AG04450 (cell line): ENCODE measurements at regions not wholly inside any gene's neighbourhood (a gene's known extent, or its start where the extent isn't known, plus 50 kb on each side); places are given as distances from the start of the nearest gene placed in this dataset.

Experiments
- CTCF ChIA-PET: fragments of 300-600, 350-600 bp; formaldehyde crosslinking; extraction: SDS; loops from one replicate; lab custom pipeline; 2022; ENCODE audit warnings: antibody characterized with exemption, inconsistent platforms; lab: Charles Lee
- POLR2A ChIA-PET: fragments of 350-600 bp; formaldehyde crosslinking; extraction: SDS; loops from one replicate; lab custom pipeline; 2021; ENCODE audit warnings: antibody characterized with exemption, inconsistent platforms; lab: Yijun Ruan, JAX
- DNase-seq: peaks from one replicate; pipeline ENCODE4 v3.0.0-alpha.2; 2011; ENCODE audit warnings: low read depth, low spot score
- H3K27ac ChIP-seq: one replicate; pipeline ENCODE4 v1.5.1; 2012; ENCODE audit warnings: low read depth, low read length, control low read depth
- H3K27me3 ChIP-seq: one replicate; pipeline ENCODE4 v1.6.0; 2012; ENCODE audit warnings: low read length; ENCODE audit not compliant: control insufficient read depth, insufficient read depth
- H3K4me3 ChIP-seq: 2 replicates; pipeline ENCODE4 v1.5.1; 2011; ENCODE audit warnings: mild to moderate bottlenecking, low read depth, low read length, control low read depth
- H3K9me3 ChIP-seq: 2 replicates; pipeline ENCODE4 v1.5.1; 2012; ENCODE audit warnings: low read length; ENCODE audit not compliant: control insufficient read depth, insufficient read depth
- TF ChIP-seq, protein P1 (sequence below): IDR thresholded peaks from 2 replicates; pipeline ENCODE4 v1.5.1; 2011; ENCODE audit warnings: low read depth, low read length, control low read depth, inconsistent platforms

DNA sequence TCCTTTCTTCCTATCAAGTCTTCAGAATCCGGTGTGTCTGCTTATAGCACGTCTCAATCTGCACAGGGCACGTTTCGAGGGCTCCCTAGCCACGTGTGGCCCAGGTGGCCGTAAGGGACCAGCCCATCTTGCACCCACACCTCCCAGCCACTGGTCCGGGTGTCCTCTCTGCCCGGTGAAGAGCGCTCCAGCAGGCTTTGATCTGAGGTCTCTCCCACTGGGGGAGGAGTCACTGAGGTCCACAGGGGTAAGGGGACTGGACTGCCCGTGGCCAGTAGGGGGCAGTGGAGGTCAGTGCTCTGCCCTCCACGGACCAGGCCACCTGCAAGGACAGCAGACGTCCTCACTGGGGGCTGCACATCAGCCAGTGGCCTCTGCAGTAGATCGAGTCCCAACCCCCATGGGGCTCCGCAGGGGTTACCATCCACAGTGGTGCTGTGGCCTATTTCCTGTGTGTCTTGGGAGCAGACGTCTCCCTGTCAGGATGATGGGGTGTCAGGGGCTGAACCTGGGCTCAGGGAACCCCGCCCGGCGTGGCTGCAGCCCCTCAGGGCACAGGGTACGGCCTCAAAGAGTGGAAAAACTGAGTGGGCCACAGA, 204.1 kb upstream of the CIBAR2 start:
- DNase-seq = no peak
- no peak overlapping the region for H3K4me3 ChIP-seq
- H3K9me3 ChIP-seq = no peaks in the 10 kb centered on the region
- TF ChIP-seq, protein P1, sequence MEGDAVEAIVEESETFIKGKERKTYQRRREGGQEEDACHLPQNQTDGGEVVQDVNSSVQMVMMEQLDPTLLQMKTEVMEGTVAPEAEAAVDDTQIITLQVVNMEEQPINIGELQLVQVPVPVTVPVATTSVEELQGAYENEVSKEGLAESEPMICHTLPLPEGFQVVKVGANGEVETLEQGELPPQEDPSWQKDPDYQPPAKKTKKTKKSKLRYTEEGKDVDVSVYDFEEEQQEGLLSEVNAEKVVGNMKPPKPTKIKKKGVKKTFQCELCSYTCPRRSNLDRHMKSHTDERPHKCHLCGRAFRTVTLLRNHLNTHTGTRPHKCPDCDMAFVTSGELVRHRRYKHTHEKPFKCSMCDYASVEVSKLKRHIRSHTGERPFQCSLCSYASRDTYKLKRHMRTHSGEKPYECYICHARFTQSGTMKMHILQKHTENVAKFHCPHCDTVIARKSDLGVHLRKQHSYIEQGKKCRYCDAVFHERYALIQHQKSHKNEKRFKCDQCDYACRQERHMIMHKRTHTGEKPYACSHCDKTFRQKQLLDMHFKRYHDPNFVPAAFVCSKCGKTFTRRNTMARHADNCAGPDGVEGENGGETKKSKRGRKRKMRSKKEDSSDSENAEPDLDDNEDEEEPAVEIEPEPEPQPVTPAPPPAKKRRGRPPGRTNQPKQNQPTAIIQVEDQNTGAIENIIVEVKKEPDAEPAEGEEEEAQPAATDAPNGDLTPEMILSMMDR = peak; percentile 83
- ChIA-PET CTCF (no interaction called here), POLR2A (no interaction called here)
- H3K27me3 ChIP-seq = no peaks in the 10 kb centered on the region
- no peak overlapping the region for H3K27ac ChIP-seq

DNA sequence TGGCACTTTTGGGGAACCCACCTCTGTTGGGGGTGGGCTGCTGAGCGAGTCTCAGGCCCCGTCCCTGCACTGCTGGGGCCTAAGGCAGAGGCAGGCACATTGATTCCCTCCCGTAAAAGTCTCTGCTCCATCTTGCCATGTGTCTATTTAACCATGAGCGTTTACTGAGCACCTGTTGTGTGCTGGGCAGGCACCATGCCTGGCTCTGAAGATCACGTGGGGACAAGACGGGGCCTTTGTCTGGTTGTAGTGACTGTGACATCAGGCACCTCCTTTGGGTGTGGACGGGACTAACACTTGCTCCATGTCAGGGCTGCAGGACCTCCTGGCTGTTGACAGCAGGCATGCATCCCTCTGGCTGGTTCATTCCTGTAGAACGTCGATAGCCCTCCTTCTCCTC, 204.7 kb upstream of the CIBAR2 start:
- H3K4me3 ChIP-seq = no peak overlapping the region
- H3K27me3 ChIP-seq = no peaks in the 10 kb centered on the region
- DNase-seq = no peak
- TF ChIP-seq, protein P1 = no peak
- H3K27ac ChIP-seq = no peak overlapping the region
- CTCF ChIA-PET = interaction anchor here (1.0 kb wide), 1 partner anchor 275 kb away, joined by 3 read pairs; no protein-coding TSS in a partner anchor
- H3K9me3 ChIP-seq = no peaks in the 10 kb centered on the region
- POLR2A ChIA-PET = no interaction called here

GRCh38 chr16:85317704-85318103, 205.4 kb upstream of the CIBAR2 start:
- Histone ChIP-seq H3K27ac (no peak overlapping the region), H3K9me3 (no peaks in the 10 kb centered on the region), H3K4me3 (no peak overlapping the region), H3K27me3 (no peaks in the 10 kb centered on the region)
- TF ChIP-seq, protein P1 = no peak
- no peak for DNase-seq
- ChIA-PET POLR2A (no interaction called here), CTCF (interaction anchor here (1.0 kb wide), 1 partner anchor 274 kb away, joined by 3 read pairs; no protein-coding TSS in a partner anchor)

- no peak for DNase-seq
- H3K27me3 ChIP-seq = no peaks in the 10 kb centered on the region
- TF ChIP-seq, protein P1 = no peak
- no peak overlapping the region for H3K27ac ChIP-seq
- peaks cover 8% of the 10 kb centered on the region for H3K9me3 ChIP-seq
- no peak overlapping the region for H3K4me3 ChIP-seq
- ChIA-PET POLR2A (no interaction called here), CTCF (interaction anchor here (0.6 to 1.2 kb wide), 5 partner anchors 12 to 106 kb away, joined by 3 to 5 read pairs (median 3); no protein-coding TSS in a partner anchor)
These were observed 207.1 kb upstream of the CIBAR2 start for GRCh38 chr16:85319208-85319983.

DNA sequence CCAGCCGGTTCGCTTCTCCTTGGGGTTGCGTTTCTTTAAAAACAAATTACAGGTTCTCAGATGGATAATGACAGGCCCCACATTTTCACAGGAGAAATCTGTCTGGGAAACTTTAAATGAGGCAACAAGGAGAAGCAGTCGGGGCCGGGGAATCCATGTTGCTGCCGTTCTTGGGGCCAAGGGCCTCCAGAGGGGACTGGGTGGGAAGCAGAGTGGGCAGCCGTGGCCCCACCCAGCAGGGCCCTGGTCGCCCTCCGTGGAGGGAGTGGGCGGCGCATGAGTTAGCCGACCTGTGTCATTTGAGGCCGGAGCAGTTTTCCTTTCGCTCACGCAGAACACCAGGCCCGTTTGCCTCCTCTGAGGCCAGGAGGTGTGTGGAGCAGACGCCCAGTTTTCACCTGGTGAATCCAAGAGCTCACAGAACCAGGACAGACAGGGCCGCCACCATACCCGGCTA, 207.7 kb upstream of the CIBAR2 start:
- no peak for DNase-seq
- Histone ChIP-seq H3K27me3 (no peaks in the 10 kb centered on the region), H3K9me3 (peaks cover 8% of the 10 kb centered on the region), H3K4me3 (no peak overlapping the region), H3K27ac (no peak overlapping the region)
- POLR2A ChIA-PET = no interaction called here
- CTCF ChIA-PET = interaction anchor here (0.6 to 1.2 kb wide), 2 partner anchors 11 to 17 kb away, joined by 3 to 5 read pairs; no protein-coding TSS in a partner anchor
- TF ChIP-seq, protein P1 = no peak
